ENCODE measurements at regions not wholly inside any gene's neighbourhood (a gene's known extent, or its start where the extent isn't known, plus 50 kb on each side); places are given as distances from the start of the nearest gene placed in this dataset.

GRCh38 chr6:14397518-14397901 is 279.9 kb downstream of the CD83 start:
- no peak for TF ChIP-seq EZH2phosphoT487 (IDR thresholded peaks at IDR 0.05; ENCODE audit: low read depth, severe bottlenecking, unreplicated experiment)
- no peak for TF ChIP-seq EZH2 (IDR thresholded peaks at IDR 0.05; ENCODE audit: borderline replicate concordance)
